ENCODE measurements at regions not wholly inside any gene's neighbourhood (a gene's known extent, or its start where the extent isn't known, plus 50 kb on each side); places are given as distances from the start of the nearest gene placed in this dataset.
A peak's percentile ranks its signal among the peaks of the same experiment; 100 is the strongest.

DNA sequence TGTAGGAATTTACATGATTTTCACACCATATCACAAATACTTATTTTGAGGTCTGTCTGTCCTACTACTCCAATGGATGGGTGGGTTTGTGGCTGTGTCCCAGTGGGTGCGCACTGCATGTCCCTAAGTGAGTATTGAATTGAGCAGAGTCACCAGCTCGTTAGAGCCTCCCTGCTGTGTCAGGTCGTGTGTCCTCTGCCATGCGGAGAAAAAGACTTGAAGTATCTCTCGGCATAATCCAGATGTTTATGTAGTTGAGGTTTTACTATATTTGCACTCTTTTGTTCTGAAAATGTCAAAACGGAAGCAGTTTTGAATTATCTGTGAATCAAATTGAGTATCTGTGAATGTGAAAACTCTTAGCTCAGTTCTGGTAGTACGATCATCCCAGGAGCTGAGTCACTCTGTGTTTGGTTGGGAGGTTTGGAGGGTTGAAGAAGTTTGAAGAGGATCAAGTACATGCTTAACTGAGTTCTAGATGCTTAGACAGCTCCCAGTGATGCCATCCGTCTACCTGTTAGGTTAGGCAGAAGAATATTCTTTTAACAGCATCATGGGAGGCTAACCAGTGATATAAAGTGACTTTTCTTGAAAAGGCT, 194.2 kb downstream of the TENT4A start:
- Histone ChIP-seq H3K4me2 (no peak overlapping the region), H3K36me3 (no peaks in the 10 kb centered on the region), H3K9me3 (no peaks in the 10 kb centered on the region), H3K4me1 (no peaks in the 10 kb centered on the region), H3K9ac (no peak overlapping the region), H3K27ac (no peak overlapping the region), H4K20me1 (no peaks in the 10 kb centered on the region), H3K27me3 (no peaks in the 10 kb centered on the region), H3K4me3 (no peak overlapping the region)
- TF ChIP-seq Cebpa-rat (IDR thresholded peaks at IDR 0.05), result no peak

DNA sequence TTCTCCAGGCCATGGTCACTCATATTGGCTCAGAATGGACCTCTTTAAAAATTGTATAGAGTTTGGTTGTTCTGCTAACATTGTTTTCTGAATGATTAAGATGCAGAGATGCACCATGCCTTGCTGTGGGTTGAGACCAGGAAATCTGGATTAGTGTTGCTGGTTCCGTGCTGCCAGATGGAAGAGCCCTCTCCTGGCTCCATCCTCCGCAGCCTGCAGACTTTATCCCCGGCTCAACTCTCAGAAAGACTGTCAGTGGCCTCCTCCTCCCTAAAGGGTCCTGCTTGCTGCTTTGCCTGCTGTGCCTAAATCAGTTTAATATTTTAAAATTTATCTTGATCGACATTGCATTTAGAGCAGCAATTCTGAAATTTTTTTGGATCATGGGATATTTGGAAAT, 196.7 kb downstream of the TENT4A start:
- H3K27ac ChIP-seq, result no peak overlapping the region
- no peak overlapping the region for H3K4me3 ChIP-seq
- H3K36me3 ChIP-seq, result no peaks in the 10 kb centered on the region
- H4K20me1 ChIP-seq, result no peaks in the 10 kb centered on the region
- H3K9ac ChIP-seq, result no peak overlapping the region
- H3K27me3 ChIP-seq, result no peaks in the 10 kb centered on the region
- no peaks in the 10 kb centered on the region for H3K4me1 ChIP-seq
- no peaks in the 10 kb centered on the region for H3K9me3 ChIP-seq
- no peak for TF ChIP-seq Cebpa-rat (IDR thresholded peaks at IDR 0.05)
- H3K4me2 ChIP-seq, result no peak overlapping the region

DNA sequence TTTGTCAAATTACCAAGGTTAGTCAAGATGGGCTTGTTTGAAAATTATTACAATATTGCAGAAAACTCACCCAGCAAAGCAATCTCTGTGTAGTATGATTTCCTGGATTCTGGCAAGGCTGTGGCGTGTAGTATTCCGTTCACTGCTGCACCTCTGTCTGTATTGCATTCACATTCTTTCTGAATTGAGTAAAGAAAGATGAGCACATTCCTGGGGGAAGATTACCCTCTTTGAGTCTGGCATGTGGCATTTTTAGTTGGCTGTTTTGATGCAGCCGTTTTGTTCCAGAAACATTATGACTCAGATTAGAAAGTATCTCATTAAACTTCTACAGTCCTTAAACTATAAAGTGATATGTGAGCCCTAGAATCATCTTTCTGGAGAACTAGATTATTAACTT, 197.7 kb downstream of the TENT4A start:
- Histone ChIP-seq H3K27me3 (no peaks in the 10 kb centered on the region), H3K4me3 (no peak overlapping the region), H3K9me3 (no peaks in the 10 kb centered on the region), H3K4me2 (no peak overlapping the region), H3K4me1 (no peaks in the 10 kb centered on the region), H3K27ac (no peak overlapping the region), H3K9ac (no peak overlapping the region), H3K36me3 (no peaks in the 10 kb centered on the region), H4K20me1 (no peaks in the 10 kb centered on the region)
- no peak for TF ChIP-seq Cebpa-rat (IDR thresholded peaks at IDR 0.05)

DNA sequence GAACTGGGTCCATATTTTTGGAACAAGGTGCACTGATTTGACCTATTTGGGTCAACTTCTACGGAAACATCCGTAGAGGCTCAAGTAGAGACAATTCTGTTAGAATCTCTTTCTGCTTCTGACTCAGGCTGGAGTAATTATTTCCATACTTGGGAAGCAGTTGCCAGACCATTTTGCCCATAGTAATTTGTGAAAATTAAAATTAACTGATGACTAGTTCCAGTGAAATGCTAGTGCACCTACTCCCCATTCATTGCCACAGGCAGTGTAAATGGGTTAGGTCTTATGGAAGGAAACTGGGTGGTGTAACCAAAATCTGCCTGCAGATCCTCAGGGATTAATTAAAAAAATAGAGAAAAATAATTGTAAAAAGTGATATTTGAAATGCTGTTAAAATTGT, 201.1 kb downstream of the TENT4A start:
- Histone ChIP-seq H3K27ac (no peak overlapping the region), H3K9me3 (no peaks in the 10 kb centered on the region), H3K4me1 (no peaks in the 10 kb centered on the region), H3K27me3 (no peaks in the 10 kb centered on the region), H3K9ac (no peak overlapping the region), H3K4me2 (no peak overlapping the region), H3K36me3 (no peaks in the 10 kb centered on the region), H4K20me1 (no peaks in the 10 kb centered on the region), H3K4me3 (no peak overlapping the region)
- TF ChIP-seq Cebpa-rat (IDR thresholded peaks at IDR 0.05), result no peak

DNA sequence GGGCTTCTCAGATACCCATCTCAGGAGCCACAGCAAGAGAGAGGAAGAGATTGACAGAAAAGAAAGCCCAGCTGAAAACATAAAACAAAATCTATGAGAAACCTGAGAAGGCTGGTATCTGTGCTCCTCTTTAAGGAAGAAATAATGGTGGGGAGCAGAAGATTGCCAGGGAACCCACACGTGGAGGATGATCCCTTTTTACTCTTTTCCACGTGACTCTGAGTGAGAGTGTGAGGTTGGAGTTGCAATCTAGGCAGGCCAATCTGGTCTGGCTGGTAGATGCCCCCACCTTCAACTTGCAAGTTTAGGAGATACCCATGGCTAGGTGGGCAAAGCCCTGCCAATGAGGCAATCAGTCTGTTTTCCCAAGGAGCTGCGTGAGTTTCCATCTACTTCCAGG, 202.3 kb downstream of the TENT4A start:
- Histone ChIP-seq H3K27ac (no peak overlapping the region), H3K9me3 (no peaks in the 10 kb centered on the region), H3K27me3 (no peaks in the 10 kb centered on the region), H3K36me3 (no peaks in the 10 kb centered on the region), H3K4me2 (no peak overlapping the region), H3K9ac (no peak overlapping the region), H3K4me3 (no peak overlapping the region), H4K20me1 (no peaks in the 10 kb centered on the region), H3K4me1 (no peaks in the 10 kb centered on the region)
- TF ChIP-seq Cebpa-rat (IDR thresholded peaks at IDR 0.05), result no peak

DNA sequence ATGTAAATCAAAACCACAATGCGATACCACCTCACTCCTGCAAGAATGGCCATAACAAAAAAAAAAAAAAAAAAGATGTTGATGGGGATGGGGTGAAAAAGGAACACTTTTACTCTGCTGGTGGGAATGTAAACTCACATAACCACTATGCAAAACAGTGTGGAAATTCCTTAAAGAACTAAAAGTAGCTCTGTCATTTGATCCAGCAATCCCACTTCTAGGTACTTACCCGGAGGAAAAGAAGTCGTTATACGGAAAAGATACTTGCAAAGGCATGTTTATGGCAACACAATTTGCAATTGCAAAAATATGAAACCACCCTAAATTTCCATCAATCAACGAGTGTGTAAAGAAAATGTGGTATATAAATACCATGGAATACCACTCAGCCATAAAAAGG, 205.0 kb downstream of the TENT4A start:
- no peaks in the 10 kb centered on the region for H4K20me1 ChIP-seq
- H3K4me3 ChIP-seq, result no peak overlapping the region
- H3K9me3 ChIP-seq, result no peaks in the 10 kb centered on the region
- H3K4me2 ChIP-seq, result no peak overlapping the region
- no peak overlapping the region for H3K9ac ChIP-seq
- H3K36me3 ChIP-seq, result no peaks in the 10 kb centered on the region
- no peaks in the 10 kb centered on the region for H3K4me1 ChIP-seq
- H3K27ac ChIP-seq, result no peak overlapping the region
- no peak for TF ChIP-seq Cebpa-rat (IDR thresholded peaks at IDR 0.05)
- no peaks in the 10 kb centered on the region for H3K27me3 ChIP-seq

DNA sequence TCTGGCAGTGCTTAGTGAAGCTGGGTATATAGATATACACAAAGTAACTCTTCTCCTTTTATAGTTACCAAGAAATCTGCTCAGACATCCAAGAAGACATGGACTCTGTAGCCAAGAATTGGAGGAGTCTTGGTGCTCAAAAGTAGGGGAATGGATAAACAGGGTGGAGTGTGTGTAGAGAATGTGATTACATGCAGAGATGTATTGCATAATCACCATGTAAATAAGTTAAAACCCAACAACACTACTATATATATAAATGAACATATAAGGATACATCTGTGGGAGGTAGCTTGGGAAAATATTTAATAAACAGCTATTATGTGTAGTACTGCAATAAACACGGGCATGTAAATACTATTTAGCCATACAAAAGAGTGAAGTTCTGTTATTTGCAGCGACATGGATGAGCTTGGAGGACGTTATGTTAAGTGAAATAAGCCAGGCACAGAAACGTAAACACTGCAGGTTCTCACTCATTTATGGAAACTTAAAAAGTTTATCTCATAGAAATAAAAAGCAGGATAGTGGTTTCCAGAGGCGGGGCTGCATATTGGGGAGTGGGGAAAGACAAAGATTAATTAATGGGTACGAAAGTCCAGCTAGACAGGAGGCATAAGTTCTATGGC, 207.5 kb downstream of the TENT4A start:
- TF ChIP-seq Cebpa-rat (IDR thresholded peaks at IDR 0.05), result peak; percentile 34; the same call in 1 of the 2 replicates
- no peak overlapping the region for H3K27ac ChIP-seq
- H3K27me3 ChIP-seq, result no peaks in the 10 kb centered on the region
- H3K9me3 ChIP-seq, result no peaks in the 10 kb centered on the region
- no peak overlapping the region for H3K4me3 ChIP-seq
- H4K20me1 ChIP-seq, result no peaks in the 10 kb centered on the region
- H3K36me3 ChIP-seq, result no peaks in the 10 kb centered on the region
- no peak overlapping the region for H3K9ac ChIP-seq
- no peaks in the 10 kb centered on the region for H3K4me1 ChIP-seq
- no peak overlapping the region for H3K4me2 ChIP-seq

DNA sequence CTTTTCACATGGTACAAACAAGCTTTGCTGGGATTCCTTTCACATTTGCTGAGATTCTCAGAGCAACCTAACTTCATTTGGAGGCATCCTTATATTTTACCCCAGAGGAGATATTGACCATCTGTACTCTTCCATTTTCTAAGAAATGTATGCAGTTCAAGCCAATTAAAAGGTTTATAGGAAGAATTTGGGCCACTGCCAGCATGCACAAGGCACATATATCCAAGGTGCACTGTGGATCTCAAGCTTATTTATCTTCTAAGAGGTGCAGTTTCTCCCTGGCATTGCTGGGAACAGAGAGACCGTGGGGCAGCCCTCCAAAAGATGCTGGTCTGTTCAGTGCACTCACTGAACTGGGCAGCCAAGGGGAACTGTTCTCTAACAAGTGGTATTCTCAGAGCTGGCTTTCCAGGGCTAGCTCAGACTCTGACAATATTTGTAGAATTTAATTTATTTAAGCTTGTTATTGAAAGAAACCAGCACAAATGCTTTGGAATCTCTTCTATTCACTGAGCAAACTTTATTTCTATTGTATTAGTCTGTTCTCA, 213.3 kb downstream of the TENT4A start:
- no peak overlapping the region for H3K4me2 ChIP-seq
- no peak overlapping the region for H3K27ac ChIP-seq
- H3K36me3 ChIP-seq, result no peaks in the 10 kb centered on the region
- H3K9me3 ChIP-seq, result no peaks in the 10 kb centered on the region
- H3K27me3 ChIP-seq, result no peaks in the 10 kb centered on the region
- H4K20me1 ChIP-seq, result no peaks in the 10 kb centered on the region
- H3K9ac ChIP-seq, result no peak overlapping the region
- no peak for TF ChIP-seq Cebpa-rat (IDR thresholded peaks at IDR 0.05)
- H3K4me1 ChIP-seq, result no peaks in the 10 kb centered on the region
- H3K4me3 ChIP-seq, result no peak overlapping the region

DNA sequence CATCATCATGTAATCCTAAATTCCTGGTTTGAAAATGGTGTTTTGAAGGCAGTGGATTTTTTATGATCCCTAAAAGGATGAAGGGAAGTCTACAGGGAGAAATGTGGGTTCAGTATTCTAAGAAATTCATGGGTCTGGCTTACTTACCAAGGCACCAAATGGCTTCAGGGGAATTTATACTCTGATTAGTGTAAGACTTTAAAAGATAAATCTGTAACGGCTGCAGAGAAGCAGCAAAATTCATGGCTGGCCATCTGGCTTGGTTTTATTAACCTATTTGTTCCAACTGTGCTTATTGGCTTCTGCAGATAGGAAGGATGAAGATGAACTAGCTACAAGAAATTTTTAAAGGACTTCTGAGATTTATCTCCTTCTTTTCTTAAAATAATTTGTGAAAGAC, 222.8 kb downstream of the TENT4A start:
- no peak overlapping the region for H3K27ac ChIP-seq
- peaks cover 5% of the 10 kb centered on the region for H3K4me1 ChIP-seq
- no peak for TF ChIP-seq Cebpa-rat (IDR thresholded peaks at IDR 0.05)

DNA sequence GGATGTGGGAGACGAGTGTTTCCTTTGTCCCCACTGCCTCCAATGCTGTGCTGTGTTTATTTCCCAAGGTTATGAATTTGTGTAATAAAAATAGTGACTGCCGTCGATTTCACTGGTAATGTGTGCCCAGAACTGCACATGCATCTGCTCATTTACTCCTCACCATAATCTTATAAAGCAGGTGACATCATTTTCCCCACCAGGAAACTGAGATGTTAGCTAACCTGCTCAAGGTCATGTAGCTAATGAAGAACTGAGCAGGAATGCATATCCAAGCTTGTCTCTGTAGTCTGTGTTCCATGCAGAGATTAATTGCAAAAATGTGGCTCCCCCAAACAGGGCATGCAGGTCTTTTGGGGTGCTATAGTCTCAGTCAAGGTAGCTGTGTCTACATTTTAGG, 224.4 kb downstream of the TENT4A start:
- TF ChIP-seq Cebpa-rat (IDR thresholded peaks at IDR 0.05), result no peak
- Histone ChIP-seq H3K36me3 (no peaks in the 10 kb centered on the region), H3K4me1 (peaks cover 5% of the 10 kb centered on the region), H4K20me1 (no peaks in the 10 kb centered on the region), H3K27ac (no peak overlapping the region), H3K27me3 (no peaks in the 10 kb centered on the region), H3K9ac (no peak overlapping the region), H3K9me3 (no peaks in the 10 kb centered on the region), H3K4me2 (no peak overlapping the region), H3K4me3 (no peak overlapping the region)

More for the DNA sequence above, 222.8 kb downstream of the TENT4A start:
- Histone ChIP-seq H3K4me2 (no peak overlapping the region), H4K20me1 (no peaks in the 10 kb centered on the region), H3K27me3 (no peaks in the 10 kb centered on the region), H3K9ac (no peak overlapping the region), H3K36me3 (no peaks in the 10 kb centered on the region), H3K4me3 (no peak overlapping the region), H3K9me3 (no peaks in the 10 kb centered on the region)
